ENCODE measurements at regions not wholly inside any gene's neighbourhood (a gene's known extent, or its start where the extent isn't known, plus 50 kb on each side); places are given as distances from the start of the nearest gene placed in this dataset.
"Not testable (repeated sequence)": the region's sequence is repeated elsewhere in the genome, so short reads cannot be mapped to it uniquely, and the experiment has no call there.

DNA sequence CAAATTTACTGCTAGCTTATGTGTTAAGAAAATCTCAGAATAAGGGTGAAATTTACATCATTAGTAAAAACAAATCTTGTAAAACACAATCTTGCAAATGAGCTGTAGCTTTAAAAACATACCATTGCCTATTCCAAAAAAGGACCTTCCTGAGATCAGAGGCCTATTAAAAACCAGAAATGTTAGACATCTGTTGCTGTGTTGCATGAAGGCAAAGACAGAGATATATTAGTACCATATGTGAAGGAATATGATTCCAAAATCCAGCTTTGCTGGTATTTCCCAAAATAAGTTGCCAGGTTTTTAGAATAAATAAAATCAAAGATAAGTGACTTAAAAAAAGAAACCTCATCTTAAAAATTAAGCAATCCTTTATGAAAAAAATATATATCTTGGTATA is 504.1 kb upstream of the CDIN1 start:
- no peak for DNase-seq (ENCODE audit: low spot score)

DNA sequence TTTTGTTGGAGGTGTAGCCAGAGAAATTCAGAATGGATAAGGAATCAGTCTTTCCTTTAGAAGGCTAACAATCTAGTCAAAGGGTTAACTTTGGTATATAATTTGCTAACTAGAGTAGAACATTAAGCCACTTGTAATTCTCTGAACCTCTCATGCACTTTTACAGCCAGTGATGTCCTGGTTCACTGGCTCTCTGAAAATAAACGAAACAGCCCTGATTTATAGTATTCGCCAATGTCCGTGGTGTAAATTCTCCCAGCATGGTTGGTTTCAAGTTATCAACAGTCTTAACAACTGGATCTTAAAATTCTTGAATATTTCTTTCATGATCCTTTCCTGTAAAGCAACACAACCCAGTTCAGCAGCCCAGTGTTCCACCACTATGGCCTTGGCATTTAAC is 500.4 kb upstream of the CDIN1 start:
- DNase-seq (ENCODE audit: low spot score): no peak

DNA sequence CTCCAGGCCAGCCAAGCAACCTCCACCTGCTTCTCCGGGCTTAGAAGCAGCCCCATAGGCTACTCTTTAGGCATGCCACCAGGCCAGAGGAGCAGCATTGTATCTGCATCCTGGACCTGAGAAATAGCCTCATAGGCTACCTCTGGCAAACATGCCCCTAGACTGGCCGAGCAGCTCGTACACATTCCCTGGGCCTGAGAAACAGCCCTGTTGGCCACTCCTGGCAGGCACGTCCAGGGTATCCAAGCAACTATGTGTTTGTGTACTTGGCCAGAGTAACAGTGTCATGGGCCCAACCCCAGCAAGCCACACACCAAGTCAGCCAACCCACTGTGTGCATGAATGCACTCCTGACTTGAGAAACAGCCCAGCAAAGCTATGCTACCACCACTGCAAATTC is 498.7 kb upstream of the CDIN1 start:
- no peak for DNase-seq (ENCODE audit: low spot score)

DNA sequence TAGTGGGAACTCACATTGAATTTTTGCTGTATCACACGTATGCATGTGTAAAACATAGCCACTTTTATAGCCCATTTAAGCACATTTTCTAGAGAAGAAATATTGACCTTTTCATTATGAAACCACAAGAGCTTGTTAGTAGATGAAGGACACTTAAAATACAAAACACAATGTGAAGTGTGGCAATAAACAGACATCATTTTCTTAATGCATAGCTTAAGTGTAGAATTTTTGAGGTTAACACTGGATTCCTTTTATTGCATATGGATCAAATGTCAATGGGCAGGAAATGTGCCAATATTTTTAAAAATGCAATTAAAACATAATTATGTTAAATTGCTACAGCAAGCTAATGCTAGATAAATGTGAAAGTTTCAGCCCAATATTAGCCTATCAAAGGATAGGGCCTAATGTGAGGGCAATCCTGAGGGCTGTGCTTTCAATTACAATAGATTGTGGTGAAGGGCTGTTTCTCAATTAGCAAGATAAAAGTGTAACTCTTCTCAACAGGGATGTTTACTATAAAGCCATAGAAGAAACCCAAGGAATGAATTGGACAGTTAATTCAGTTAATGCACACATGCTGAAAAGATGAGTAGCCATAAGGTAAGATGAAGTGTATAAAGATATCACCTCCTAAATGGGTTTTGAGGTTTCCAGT is 489.0 kb upstream of the CDIN1 start:
- DNase-seq (ENCODE audit: low spot score): no peak

DNA sequence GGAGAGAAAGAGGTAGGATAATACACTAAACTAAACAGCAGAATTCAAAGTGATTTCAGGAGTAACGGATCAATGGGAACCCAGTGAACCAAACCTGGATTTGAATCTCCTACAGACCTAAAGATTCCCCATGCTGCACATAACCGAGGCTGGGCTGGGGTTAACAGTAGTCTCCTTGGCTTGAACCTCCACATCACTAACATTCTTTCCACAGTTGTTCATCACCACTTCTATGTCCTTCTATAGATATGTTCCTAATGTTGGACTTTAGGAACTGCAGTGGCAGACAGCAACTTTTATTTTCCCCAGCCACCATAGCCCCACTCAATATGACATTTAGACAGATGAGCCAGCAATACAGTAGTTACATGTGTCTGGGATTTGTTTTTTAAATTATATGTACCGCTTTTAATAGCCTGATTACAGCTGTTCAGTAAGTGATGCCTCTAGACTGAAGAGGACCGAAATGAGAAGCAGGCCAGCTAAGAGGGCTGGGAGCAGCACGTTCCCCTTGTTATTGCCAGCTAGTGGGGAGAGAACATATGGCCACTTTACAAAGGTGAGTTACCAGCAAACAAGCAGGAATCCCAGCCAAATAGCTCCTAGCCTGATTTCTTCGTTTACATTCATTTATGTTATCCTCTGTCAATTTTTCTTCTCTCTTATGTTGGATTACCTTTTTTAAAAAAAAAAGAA is 472.6 kb upstream of the CDIN1 start:
- DNase-seq (ENCODE audit: low spot score): no peak

DNA sequence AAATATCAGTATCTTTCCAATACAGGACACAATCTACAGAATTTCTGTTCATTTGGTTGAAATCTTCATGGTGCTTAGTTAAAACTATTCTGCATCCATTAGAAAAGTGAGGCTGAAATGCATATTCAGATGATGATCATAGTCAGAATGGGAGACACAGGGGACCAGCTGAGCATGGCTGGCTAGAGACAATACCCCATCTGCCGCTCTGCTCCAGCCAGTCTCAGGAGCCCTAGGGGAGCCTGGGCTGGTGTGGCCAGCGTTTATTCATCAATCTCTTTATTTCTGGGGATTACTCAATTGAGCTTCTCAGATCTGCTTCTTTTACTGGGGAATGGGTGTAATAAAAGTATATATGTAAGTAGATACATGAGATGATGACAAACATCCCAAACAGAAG is 470.9 kb upstream of the CDIN1 start:
- no peak for DNase-seq (ENCODE audit: low spot score)

DNA sequence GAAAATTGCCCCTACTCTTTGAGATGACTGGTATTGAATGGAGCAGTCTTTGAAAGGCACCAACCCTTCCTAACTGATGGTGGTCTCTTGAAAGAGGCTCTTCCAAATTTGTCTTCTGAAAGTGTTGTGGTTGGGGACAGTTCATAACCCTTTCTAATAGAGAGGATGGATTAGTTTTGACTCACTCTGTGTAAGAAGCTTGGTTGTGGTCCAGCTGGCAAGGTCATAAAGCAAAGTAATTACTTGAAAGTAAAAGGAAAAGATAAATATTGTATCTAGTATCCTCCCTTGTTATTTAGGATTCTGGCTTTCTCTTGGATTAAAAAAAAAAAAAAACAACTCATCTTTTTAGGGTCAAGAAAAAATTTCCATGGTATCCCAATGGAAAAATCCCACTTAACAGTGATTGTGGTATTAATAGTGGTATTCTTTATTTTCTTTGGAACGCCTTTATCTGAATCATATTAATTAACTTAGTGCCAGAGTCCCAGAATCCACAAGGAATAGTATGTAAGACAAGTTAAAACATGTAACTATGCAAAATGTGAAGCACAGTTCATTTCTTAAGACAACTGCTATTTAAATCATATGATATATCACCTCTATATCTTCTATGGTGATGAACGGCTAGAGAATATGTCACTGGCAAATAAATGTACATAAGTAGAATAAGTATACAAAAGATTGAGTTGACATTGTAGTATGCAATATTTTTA is 469.3 kb upstream of the CDIN1 start:
- DNase-seq (ENCODE audit: low spot score): no peak

DNA sequence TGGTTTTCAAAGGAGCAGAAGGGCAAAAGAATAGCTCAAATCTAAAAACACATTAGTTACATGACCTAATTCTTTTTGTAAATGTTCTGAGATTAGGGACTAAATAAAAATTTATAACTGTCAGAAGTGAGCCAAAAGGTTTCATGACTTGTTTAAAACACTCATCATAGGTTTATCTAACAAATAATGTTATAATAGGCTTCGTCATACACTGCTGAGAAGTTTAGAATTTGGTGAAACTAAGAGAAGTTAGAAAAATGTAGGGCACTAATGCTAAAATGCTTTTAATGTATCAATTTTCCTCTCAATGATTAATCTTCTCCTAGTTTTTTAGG is 468.8 kb upstream of the CDIN1 start:
- no peak for DNase-seq (ENCODE audit: low spot score)

DNA sequence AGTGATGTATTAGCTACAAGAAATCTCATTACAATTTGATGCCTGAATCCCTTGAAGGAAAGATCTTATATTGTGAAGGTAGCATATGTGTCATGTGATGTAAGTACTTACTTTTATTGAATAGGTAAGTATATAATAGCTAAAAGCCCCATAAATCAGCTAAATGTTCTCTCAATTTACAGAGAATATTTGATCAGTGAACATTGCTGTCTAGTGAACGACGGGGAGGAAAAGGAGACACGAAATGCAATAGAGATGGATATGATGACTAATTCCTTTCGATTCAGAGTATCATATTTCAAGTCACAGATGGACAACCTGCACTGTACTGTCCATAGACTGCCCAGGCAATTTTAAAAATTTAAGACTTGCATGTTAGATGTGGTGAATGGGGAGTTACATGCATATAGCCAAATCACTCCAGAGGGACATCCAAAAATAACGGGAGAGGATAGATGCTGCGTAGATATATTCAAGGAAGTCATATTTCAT is 462.1 kb upstream of the CDIN1 start:
- no peak for DNase-seq (ENCODE audit: low spot score)

DNA sequence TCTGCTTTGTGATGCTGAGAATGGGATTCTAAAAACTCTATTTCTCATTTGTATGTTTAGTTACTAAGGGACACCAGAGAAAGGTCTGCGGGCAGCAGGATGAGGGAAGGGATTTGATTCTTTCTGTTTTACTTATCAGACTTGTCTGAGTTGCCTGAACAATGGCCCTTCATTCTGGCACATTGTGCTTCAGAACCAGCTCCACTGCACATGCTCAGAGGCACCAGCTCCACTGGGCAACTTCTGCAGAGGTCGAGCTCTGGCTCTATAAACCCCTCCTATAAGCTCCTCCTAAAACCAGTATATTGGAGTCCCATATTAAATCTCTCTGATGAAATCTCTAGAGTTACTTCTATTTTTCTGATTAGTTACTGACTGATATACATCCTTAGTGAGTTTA is 453.2 kb upstream of the CDIN1 start:
- DNase-seq (ENCODE audit: low spot score): no peak

DNA sequence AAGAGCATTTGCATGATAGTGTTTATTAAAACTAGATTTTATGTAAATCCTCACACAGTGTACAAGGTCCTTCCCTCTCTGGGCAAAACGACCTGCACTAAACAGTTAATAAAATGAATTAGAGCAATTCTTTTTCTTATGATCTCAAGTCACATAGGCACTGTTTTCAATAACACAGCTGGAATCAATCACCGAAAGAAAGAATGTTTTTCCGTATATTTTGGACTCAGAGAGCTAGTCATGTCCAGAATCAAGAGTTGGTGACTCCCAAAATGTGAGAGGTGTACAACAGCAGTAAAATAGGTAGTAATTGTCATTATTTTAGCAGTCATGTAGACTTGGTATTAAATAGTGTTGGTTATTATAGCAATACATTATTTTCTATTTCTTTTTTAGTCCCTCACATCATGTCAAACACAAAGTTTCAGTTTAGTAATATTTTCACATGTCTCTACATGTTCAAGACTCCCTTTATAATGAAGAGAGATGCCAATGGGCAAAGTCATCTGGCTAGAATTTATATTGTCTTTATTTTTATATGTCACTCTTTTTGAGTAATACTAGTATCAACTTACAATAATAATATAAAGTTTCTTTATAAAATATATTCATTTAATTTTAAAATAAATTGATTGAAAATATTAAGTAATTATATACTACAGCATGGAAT is 448.6 kb upstream of the CDIN1 start:
- no peak for DNase-seq (ENCODE audit: low spot score)

DNA sequence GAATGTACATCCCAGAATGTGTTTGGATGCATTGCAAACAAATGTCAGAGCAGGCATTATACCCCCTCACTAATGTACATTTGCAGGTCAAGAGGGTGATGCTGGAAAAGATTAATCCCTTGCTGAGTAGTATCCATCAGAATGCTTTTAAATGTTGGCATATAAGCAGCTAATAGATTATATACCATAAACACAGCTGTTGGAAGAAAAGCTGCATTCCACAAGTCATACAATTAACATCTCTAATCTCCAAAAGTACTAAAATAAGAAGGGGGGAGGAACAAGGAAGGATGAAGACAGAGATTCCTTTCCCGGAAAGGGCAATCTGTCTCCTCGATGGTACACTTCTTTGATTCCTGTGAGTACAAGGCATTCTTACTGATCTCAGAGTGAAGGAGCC is 445.7 kb upstream of the CDIN1 start:
- DNase-seq (ENCODE audit: low spot score): no peak

DNA sequence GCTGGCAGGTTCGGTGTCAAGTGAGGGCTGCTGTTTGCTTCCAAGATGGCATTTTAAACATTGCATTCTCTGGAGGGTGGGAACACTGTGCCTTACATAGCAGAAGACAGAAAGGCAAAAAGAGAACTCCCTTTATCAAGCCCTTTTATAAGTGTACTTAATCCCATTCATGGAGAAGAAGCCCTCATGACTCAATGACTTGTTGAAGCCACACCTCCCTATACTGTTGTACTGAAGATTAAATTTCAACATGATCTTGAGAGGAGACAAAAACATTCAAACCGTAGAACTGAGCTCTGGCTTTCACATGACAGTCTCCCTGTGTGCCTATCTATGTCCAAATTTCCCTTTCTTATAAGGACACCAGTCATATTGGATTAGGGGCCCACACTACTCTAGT is 443.4 kb upstream of the CDIN1 start:
- no peak for DNase-seq (ENCODE audit: low spot score)

DNA sequence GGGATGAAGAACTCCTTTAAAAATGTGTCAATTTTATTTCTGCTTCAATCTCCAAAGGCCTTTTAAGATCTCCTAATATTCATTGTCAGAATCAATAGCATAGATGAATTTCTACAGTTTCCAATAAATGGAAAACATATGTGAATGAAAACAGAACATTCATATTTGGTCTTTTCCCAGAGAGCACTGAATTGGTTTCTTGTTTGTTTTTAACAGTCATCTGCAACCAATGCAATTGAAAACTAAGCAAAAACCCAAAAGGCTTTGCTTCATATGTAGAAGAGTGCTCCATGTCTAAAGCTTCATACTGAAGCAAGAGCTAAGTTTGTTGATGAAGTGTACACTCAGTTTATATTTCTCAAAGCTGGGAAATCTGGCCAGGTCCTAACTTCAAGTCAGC is 426.5 kb upstream of the CDIN1 start:
- no peak for DNase-seq (ENCODE audit: low spot score)

DNA sequence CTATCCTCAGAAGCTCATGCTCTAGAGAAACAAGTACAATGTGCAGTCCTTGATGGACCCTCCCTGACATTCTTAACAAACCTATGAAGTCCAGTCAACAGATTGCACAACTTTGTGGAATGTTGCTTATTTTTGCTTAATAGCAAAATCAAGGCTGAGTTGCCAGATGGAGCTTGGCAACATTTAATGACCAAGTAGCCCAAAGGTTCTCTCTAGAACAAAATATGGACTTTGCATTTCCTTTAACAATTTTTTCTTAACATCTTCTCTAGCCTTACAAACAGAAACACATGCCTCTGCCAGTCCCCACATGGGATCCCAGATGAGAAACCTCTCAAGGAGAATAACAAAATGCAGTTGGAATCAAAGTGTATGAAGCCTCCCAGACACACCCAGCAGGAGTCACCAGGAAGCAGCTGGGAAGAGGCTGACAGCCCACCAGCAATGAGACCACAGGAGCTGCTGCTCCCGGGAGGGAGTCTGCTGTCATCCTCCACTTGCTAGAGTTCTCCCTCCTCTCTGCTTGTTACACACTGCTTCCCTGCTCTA is 422.5 kb upstream of the CDIN1 start:
- DNase-seq (ENCODE audit: low spot score): peak; percentile 6

DNA sequence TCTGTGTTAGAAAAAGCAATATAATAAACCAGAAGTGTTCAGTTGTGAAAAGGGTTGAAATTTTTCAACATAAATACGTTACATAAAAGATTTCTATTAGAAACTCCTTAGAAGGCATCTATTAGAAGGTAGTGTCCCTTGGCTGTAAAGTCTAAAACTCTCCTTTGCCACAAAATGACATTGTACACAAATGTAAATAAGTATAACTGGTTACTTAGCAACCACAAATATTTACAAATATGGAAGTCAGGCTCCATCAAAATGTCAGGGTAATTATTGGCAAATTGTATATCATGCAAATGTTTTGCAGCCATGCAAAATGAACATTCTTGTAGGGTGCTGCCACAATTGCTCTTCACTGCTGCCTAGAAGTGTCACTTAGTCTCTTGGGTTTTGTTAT is 419.1 kb upstream of the CDIN1 start:
- DNase-seq (ENCODE audit: low spot score): no peak

DNA sequence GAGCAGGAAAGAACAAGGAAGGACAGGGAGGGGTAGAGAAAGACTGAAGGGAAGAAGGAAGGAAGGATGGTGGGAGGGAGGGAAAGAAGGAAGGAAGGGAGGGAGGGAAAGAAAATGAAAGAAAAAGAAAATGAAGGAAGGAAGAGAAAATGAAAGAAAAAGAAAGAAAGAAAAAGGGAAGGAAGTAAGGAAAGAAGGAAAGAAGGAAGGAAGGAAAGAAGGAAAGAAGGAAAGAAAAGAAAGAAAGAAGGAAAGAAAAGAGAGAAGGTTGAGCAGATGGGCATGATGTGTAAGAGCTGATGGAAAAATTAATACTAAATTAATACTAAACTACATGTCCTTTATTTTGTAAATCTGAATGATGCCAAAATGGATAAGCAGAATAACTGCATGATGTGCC is 418.3 kb upstream of the CDIN1 start:
- DNase-seq (ENCODE audit: low spot score): no peak

DNA sequence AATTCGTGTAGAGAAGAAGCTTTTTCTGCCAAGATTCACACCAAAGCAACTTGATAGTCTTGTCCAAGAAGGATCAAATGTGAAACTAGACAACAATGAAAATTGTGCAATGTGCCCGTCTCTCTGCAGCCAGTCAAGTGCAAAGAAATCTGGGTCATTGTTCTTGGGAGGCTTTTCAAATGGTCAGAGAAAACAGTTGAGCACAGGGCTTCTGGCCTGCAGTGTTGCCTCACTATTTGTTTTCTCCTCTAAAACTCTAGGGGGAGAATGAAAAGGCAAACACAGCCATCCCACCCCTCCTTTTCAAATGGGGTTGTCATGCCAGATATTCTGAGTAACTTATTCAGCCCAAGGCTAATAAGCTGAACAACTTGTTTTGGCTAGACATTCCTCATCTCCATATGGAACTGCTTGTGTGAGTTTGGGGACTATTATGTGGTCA is 417.6 kb upstream of the CDIN1 start:
- DNase-seq (ENCODE audit: low spot score): no peak

DNA sequence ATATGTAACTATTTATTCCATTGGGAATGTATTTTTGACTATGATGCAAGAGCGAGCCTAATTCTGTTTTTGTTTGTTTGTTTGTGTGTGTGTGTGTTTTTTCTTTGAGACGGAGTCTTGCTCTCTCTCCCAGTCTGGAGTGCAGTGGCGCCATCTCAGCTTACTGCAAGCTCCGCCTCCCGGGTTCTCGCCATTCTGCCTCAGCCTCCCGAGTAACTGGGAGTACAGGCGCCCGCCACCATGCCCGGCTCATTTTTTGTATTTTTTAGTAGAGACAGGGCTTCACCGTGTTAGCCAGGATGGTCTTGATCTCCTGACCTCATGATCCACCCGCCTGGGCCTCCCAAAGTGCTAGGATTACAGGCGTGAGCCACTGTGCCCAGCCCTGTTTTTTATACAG is 415.4 kb upstream of the CDIN1 start:
- DNase-seq (ENCODE audit: low spot score): not testable (repeated sequence)

DNA sequence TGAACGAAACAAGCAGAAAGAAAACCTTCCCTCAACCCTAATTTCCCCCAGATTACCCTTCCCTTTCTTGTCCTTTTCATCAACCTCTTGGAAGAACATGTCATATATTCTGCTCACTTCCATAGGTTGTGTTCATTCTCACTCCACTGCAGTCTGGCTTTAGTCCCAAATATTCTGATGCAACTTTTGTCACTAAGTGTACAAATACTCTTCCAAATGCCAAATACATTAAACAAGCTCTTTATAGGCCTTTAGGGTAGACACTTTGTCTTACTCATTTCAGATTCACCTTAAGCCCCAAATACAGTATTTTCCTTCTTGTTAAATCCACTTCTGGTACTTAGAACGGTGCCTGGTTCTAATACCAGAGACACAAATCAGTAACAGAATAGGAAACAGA is 406.5 kb upstream of the CDIN1 start:
- no peak for DNase-seq (ENCODE audit: low spot score)

DNA sequence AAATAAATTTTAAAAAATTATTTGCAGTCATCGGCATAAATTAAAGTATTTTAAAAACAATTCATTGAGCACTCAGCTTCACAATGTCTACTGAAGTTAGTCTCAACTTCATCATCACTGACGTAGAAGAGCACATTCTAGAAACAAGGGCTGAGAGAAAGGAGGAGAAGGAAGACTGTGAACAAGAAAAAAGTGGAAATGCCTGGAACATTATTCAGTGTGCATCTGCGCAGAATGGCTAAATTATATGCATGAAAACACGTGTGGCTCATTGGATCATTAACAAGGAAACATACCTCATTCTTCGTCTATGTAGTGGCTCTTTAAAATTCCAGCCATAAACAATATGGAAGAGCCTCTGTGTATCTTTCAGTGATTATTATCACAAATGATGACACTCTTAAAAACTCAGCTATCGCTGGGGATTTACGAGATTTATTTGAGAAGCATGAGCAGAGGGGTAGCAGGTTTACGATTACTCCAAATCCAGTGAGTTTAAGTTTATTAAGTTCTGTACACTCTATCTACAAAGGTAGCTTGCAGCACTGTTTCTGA is 404.2 kb upstream of the CDIN1 start:
- no peak for DNase-seq (ENCODE audit: low spot score)

DNA sequence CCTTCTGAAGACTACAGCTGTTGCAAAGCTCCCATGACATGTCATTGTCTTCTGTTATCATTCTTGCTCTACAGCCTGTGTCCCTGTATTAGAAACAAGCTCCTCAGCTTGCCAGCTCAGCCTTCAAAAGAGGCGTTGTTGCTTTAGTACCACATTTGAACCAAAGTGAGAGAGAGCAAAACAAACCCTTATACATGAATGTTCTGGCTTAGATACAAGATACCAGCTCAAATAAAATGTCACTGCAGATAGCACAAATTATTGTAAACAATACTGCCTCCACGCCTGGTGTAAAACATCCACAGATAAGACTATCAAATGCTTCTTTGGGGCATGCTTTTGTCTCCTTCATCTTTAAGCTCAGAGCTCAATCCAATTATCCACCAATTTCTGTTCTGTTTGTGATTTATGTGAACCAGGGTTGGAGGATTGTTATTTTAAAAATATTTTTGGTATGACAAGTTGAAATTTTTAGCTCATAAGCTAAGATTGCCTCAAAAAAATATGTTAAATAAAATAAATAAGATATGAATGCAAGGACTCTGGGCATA is 403.6 kb upstream of the CDIN1 start:
- no peak for DNase-seq (ENCODE audit: low spot score)
